PC-9 (cell line): ENCODE measurements at regions not wholly inside any gene's neighbourhood (a gene's known extent, or its start where the extent isn't known, plus 50 kb on each side); places are given as distances from the start of the nearest gene placed in this dataset.

Source experiments
- CTCF ChIP-seq: fragments of 200-600 bp; sonication (generic); conservative IDR thresholded peaks from 2 replicates; pipeline ENCODE4 v1.6.1; 2017; ENCODE audit warnings: mixed run types, antibody characterized with exemption, mild to moderate bottlenecking, moderate library complexity
- EZH2 ChIP-seq: fragments of 200-600 bp; sonication (generic); IDR thresholded peaks from 2 replicates; pipeline ENCODE4 v1.8.0; 2017; ENCODE audit warnings: antibody characterized with exemption, low read depth

- no peak for TF ChIP-seq CTCF
- TF ChIP-seq EZH2, result no peak
Measured at GRCh38 chr2:64250063-64250462, 105.8 kb upstream of the PELI1 start.
